ENCODE measurements at regions not wholly inside any gene's neighbourhood (a gene's known extent, or its start where the extent isn't known, plus 50 kb on each side); places are given as distances from the start of the nearest gene placed in this dataset.

DNA sequence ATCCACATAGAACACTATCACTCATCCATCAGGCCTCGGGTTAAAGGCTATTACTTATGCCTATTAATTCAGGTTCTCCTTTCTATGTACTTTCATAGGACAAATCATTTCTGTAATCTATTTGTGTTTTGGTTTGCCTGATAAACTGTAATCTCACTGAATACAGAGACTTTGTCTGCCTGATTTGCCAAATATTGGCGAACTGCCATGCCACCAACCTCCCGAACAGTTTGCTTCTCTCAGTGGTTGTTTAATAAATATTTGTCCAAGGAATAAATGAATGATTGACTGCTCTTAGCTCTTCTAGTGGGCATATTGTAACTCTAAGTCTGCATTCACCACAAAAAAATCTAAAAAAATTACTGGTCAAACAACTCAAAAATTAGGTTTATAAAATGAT is 170.1 kb upstream of the ZFP64 start:
- no peak for TF ChIP-seq POLR2A (IDR thresholded peaks at IDR 0.05)
- TF ChIP-seq, protein P1, sequence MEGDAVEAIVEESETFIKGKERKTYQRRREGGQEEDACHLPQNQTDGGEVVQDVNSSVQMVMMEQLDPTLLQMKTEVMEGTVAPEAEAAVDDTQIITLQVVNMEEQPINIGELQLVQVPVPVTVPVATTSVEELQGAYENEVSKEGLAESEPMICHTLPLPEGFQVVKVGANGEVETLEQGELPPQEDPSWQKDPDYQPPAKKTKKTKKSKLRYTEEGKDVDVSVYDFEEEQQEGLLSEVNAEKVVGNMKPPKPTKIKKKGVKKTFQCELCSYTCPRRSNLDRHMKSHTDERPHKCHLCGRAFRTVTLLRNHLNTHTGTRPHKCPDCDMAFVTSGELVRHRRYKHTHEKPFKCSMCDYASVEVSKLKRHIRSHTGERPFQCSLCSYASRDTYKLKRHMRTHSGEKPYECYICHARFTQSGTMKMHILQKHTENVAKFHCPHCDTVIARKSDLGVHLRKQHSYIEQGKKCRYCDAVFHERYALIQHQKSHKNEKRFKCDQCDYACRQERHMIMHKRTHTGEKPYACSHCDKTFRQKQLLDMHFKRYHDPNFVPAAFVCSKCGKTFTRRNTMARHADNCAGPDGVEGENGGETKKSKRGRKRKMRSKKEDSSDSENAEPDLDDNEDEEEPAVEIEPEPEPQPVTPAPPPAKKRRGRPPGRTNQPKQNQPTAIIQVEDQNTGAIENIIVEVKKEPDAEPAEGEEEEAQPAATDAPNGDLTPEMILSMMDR (IDR thresholded peaks at IDR 0.05) = no peak
